PFSK-1 (cell line): ENCODE measurements at regions not wholly inside any gene's neighbourhood (a gene's known extent, or its start where the extent isn't known, plus 50 kb on each side); places are given as distances from the start of the nearest gene placed in this dataset.

Source experiments
- FOXP2 ChIP-seq: optimal IDR thresholded peaks from 2 replicates; pipeline ENCODE3; 2011; ENCODE audit warnings: borderline replicate concordance, control low read depth, inconsistent platforms; ENCODE audit not compliant: insufficient read depth; ENCODE audit errors: extremely low read length, extremely low read depth
- POLR2AphosphoS5 ChIP-seq: IDR thresholded peaks from 2 replicates; pipeline ENCODE4 v1.6.1; 2012; ENCODE audit warnings: low read depth, mild to moderate bottlenecking, control low read depth, low read length, moderate library complexity
- REST ChIP-seq, 2 experiments: IDR thresholded peaks; 2 replicates each; pipeline versions ENCODE4 v1.6.1 to v1.8.0; 2011 to 2012; ENCODE audit warnings: low read depth in 2 of 2, low read length in 2 of 2, control low read depth in 1 of 2, inconsistent platforms in 1 of 2, mild to moderate bottlenecking in 1 of 2, moderate library complexity in 1 of 2; ENCODE audit not compliant: insufficient read depth in 1 of 2
- SIN3A ChIP-seq: IDR thresholded peaks from 2 replicates; pipeline ENCODE4 v1.6.1; 2012; ENCODE audit warnings: mild to moderate bottlenecking, low read length, moderate library complexity, borderline replicate concordance; ENCODE audit not compliant: insufficient read depth
- TAF1 ChIP-seq: IDR thresholded peaks from 2 replicates; pipeline ENCODE4 v1.6.1; 2012; ENCODE audit warnings: low read length, control low read depth, borderline replicate concordance; ENCODE audit not compliant: insufficient read depth

DNA sequence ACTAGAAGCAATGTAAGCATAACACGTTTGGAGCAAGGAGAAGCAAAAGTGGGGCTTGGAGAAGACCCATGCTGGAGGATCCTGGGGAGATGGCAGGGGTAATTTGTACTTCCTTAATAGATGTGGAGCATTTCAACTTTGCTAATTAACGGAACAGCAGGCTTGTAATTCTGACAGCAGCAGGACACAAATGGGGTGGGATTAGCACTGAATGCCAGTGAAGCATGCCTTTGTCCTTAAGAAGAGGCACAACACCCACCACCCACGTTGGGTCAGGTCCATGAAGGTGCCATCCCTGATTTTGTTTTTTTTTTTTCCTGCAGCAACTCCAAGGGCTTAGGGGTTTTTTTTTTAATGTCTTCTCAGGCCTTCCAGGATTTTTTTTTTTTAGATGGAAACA lies 231.9 kb upstream of the ROPN1 start:
- TF ChIP-seq SIN3A (no peak), POLR2AphosphoS5 (no peak), TAF1 (no peak), REST (IDR thresholded peaks at IDR 0.05; ENCODE audit: insufficient read depth in 1 of 2, low read depth in 2 of 2, low read length in 2 of 2) (no peak), FOXP2 (no peak)

- TF ChIP-seq FOXP2 (no peak), POLR2AphosphoS5 (no peak), SIN3A (no peak), TAF1 (no peak), REST (IDR thresholded peaks at IDR 0.05; ENCODE audit: insufficient read depth in 1 of 2, low read depth in 2 of 2, low read length in 2 of 2) (no peak)
These were observed 235.3 kb upstream of the ROPN1 start for GRCh38 chr3:124227150-124227630.

DNA sequence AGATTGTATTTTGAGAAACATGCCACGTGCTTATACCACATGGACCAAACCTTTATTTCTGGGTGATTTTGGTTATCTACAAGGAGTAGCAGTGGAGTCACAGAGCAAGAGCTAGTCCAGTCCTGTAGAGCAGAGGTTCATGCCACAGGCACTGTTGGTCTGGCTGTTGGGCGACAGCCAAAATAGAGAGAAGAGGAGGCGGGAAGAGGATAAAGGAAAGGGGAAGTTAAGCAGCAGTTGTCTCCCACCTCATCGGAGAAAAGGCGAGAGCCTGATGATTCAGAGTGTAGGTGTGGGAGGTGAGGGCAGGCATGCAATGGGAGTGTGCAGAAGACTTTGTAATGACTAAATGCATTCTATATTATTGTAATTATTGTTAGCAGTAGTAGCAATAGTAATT lies 237.5 kb upstream of the ROPN1 start:
- TF ChIP-seq POLR2AphosphoS5 (no peak), SIN3A (no peak), FOXP2 (no peak), TAF1 (no peak), REST (IDR thresholded peaks at IDR 0.05; ENCODE audit: insufficient read depth in 1 of 2, low read depth in 2 of 2, low read length in 2 of 2) (no peak)

GRCh38 chr3:124229836-124230235 lies 237.9 kb upstream of the ROPN1 start:
- no peak for TF ChIP-seq FOXP2
- no peak for TF ChIP-seq SIN3A
- no peak for TF ChIP-seq REST (IDR thresholded peaks at IDR 0.05; ENCODE audit: insufficient read depth in 1 of 2, low read depth in 2 of 2, low read length in 2 of 2)
- no peak for TF ChIP-seq TAF1
- no peak for TF ChIP-seq POLR2AphosphoS5

GRCh38 chr3:124230432-124230831 lies 238.5 kb upstream of the ROPN1 start:
- TF ChIP-seq SIN3A (no peak), REST (IDR thresholded peaks at IDR 0.05; ENCODE audit: insufficient read depth in 1 of 2, low read depth in 2 of 2, low read length in 2 of 2) (no peak), TAF1 (no peak), POLR2AphosphoS5 (no peak), FOXP2 (no peak)
